AG09319 (cell line): ENCODE measurements at regions not wholly inside any gene's neighbourhood (a gene's known extent, or its start where the extent isn't known, plus 50 kb on each side); places are given as distances from the start of the nearest gene placed in this dataset.

Experiments used
- DNase-seq: peaks from one replicate; pipeline ENCODE4 v3.0.0-alpha.2; 2010; ENCODE audit warnings: low read depth; ENCODE audit errors: extremely low read depth
- TF ChIP-seq, protein P1 (sequence below): IDR thresholded peaks from 2 replicates; pipeline ENCODE4 v1.5.1; 2011; ENCODE audit warnings: low read depth, mild to moderate bottlenecking, inconsistent platforms, low read length, moderate library complexity

GRCh38 chr6:71209206-71209605 lies 79.4 kb upstream of the OGFRL1 start:
- TF ChIP-seq, protein P1, sequence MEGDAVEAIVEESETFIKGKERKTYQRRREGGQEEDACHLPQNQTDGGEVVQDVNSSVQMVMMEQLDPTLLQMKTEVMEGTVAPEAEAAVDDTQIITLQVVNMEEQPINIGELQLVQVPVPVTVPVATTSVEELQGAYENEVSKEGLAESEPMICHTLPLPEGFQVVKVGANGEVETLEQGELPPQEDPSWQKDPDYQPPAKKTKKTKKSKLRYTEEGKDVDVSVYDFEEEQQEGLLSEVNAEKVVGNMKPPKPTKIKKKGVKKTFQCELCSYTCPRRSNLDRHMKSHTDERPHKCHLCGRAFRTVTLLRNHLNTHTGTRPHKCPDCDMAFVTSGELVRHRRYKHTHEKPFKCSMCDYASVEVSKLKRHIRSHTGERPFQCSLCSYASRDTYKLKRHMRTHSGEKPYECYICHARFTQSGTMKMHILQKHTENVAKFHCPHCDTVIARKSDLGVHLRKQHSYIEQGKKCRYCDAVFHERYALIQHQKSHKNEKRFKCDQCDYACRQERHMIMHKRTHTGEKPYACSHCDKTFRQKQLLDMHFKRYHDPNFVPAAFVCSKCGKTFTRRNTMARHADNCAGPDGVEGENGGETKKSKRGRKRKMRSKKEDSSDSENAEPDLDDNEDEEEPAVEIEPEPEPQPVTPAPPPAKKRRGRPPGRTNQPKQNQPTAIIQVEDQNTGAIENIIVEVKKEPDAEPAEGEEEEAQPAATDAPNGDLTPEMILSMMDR: no peak
- no peak for DNase-seq

GRCh38 chr6:71209626-71210025 lies 79.0 kb upstream of the OGFRL1 start:
- no peak for DNase-seq
- TF ChIP-seq, protein P1: no peak

DNA sequence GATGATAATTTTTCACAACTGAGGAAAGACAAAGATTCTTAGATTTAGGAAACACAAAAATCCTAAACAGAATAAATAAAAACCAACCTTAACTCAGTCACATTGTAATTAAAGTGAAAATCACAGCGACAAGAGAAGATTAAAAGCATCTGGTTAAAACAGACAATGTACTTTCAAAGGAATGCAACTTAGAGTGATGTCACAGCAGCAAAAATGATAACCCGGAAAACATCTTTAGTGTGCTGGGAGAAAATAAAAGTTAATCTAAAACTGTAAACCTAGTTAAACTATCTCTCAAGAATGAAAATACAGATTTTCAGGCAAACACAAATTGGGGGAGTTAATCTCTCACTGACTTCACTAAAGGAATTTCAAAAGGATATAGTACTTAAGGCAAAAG lies 76.8 kb upstream of the OGFRL1 start:
- TF ChIP-seq, protein P1: no peak
- no peak for DNase-seq

DNA sequence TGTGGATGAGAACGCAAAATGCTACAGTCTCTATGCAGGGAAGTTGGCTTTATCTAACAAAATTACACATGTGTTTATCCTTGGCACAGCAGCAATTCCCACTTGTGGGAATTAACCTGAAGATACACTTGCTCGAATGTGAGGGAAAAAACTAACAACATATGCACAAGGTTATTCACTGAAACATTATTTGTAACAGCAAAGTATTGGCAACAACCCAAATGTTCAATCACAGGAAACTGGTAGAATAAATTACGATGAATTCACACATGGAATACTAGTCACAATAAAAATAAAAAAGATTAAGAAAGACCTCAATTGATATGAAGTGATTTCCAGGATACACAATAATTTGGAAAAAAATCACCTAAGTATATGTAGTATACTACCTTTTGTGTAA lies 68.1 kb upstream of the OGFRL1 start:
- TF ChIP-seq, protein P1: no peak
- DNase-seq: no peak

DNA sequence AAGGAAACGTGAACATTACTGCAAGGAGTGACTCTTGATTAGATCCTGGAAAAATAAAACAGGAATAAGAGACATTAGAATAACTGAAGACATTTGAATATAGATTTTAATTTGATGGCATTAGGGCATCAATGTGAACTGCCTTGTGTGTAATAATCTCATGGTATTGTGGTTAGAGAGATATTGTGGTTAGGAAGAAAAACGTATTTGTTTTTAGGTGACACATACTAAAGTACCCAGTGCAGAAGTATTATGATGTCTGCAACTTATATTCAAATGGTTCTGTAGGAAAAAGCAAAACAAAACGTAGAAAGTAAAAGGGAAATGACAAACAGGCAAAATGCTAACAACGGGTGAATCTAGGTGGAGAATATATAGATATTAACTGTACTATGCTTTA lies 65.9 kb upstream of the OGFRL1 start:
- TF ChIP-seq, protein P1: no peak
- DNase-seq: no peak

GRCh38 chr6:71224011-71224410 lies 64.6 kb upstream of the OGFRL1 start:
- DNase-seq: no peak
- TF ChIP-seq, protein P1: no peak

DNA sequence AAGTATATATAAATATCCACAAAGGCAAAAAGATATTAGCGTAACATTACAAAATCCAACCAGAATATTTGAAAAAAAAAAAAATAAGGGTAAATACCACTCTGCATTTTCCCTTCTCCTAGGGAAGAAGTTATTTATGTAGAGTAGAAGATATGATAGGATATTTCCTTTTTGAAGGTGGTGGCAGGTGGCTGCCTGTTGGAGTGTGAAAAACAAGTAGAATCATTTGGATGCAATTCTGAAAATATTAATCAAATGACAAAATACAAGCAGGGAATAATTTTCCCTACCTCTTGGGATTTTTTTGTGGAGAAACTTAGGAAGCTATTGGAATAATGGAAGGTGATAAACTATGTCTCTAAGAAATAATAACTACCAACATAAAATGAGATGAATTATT lies 62.5 kb upstream of the OGFRL1 start:
- TF ChIP-seq, protein P1: no peak
- no peak for DNase-seq
